ENCODE measurements at regions not wholly inside any gene's neighbourhood (a gene's known extent, or its start where the extent isn't known, plus 50 kb on each side); places are given as distances from the start of the nearest gene placed in this dataset.

DNA sequence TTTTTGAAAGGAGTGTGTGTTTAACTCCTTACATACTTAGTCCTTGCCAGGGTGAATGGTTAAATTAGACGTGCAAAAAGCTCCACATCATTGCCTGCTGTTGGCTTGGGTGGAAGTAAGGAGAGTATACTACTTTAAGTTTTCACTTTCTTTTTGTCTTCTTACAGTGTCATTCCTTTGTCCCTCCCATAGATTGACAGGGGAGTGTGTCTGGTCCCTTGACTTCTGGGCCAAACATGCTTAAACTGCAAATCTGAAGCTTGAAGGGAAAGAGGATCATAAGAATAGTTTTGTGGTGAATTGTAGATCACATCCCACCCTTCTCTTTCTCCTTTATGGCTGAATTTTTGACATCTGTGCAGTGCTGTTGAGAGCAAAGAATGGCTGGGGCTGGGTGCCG, 355.8 kb upstream of the C2CD4B start:
- no peak overlapping the region for H3K4me2 ChIP-seq (ENCODE audit: low read length)
- DNase-seq (ENCODE audit: low read depth) (no peak), FAIRE-seq (no peak)
- H3K27me3 Mint-ChIP-seq (ENCODE audit: low read depth, unreplicated experiment): no peaks in the 10 kb centered on the region
- H3K27ac ChIP-seq (ENCODE audit: low read depth, low read length): no peak overlapping the region
- H4K20me1 ChIP-seq (ENCODE audit: insufficient read depth, low read length): no peaks in the 10 kb centered on the region
- H3K9me3 ChIP-seq (ENCODE audit: insufficient read depth, low read depth, low read length): no peaks in the 10 kb centered on the region
- no peak overlapping the region for H2AFZ ChIP-seq (ENCODE audit: low read depth, low read length)
- H3K27ac Mint-ChIP-seq (ENCODE audit: unreplicated experiment): no peak overlapping the region
- no peaks in the 10 kb centered on the region for H3K27me3 ChIP-seq (ENCODE audit: insufficient read depth, low read length)
- H3K4me3 ChIP-seq (ENCODE audit: insufficient read depth, low read depth, low read length): no peak overlapping the region
- H3K4me3 Mint-ChIP-seq (ENCODE audit: unreplicated experiment): no peak overlapping the region
- H3K9ac ChIP-seq (ENCODE audit: low read length): no peak overlapping the region
- no peaks in the 10 kb centered on the region for H3K36me3 ChIP-seq (ENCODE audit: insufficient read depth, low read length)
- TF ChIP-seq EZH2 (IDR thresholded peaks at IDR 0.05; ENCODE audit: insufficient read depth, low read length): no peak
- TF ChIP-seq, protein P1, sequence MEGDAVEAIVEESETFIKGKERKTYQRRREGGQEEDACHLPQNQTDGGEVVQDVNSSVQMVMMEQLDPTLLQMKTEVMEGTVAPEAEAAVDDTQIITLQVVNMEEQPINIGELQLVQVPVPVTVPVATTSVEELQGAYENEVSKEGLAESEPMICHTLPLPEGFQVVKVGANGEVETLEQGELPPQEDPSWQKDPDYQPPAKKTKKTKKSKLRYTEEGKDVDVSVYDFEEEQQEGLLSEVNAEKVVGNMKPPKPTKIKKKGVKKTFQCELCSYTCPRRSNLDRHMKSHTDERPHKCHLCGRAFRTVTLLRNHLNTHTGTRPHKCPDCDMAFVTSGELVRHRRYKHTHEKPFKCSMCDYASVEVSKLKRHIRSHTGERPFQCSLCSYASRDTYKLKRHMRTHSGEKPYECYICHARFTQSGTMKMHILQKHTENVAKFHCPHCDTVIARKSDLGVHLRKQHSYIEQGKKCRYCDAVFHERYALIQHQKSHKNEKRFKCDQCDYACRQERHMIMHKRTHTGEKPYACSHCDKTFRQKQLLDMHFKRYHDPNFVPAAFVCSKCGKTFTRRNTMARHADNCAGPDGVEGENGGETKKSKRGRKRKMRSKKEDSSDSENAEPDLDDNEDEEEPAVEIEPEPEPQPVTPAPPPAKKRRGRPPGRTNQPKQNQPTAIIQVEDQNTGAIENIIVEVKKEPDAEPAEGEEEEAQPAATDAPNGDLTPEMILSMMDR (IDR thresholded peaks at IDR 0.05; ENCODE audit: insufficient read depth, low read depth, low read length): no peak
- H3K9me3 Mint-ChIP-seq (ENCODE audit: unreplicated experiment): no peaks in the 10 kb centered on the region
- H3K4me1 ChIP-seq (ENCODE audit: insufficient read depth, low read length): no peaks in the 10 kb centered on the region
- peaks cover 19% of the 10 kb centered on the region for H3K4me1 Mint-ChIP-seq (ENCODE audit: low read depth, unreplicated experiment)
- no peaks in the 10 kb centered on the region for H3K79me2 ChIP-seq (ENCODE audit: insufficient read depth, low read length)
- H3K36me3 Mint-ChIP-seq (ENCODE audit: low read depth, unreplicated experiment): no peaks in the 10 kb centered on the region

DNA sequence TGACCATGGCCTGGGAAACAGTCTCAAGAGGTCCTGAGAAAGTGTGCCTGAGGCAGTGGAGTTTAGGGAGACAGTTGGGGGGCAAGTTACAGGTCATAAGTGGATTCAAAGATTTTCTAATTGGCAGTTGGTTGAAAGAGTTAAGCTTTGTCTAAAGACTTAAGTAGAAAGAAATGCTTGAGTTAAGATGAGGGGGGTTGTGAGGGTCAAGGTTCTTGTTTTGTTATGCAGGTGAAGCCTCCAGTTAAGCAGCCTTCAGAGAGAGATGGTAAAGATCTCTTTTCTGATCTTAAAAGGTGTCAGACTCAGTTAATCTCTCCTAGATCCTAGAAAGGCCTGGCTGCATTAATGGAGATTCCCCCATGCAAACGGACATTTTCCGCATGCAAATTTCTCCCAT, 356.3 kb upstream of the C2CD4B start:
- Histone ChIP-seq H4K20me1 (ENCODE audit: insufficient read depth, low read length) (no peaks in the 10 kb centered on the region), H3K27ac (ENCODE audit: low read depth, low read length) (no peak overlapping the region), H3K27me3 (ENCODE audit: insufficient read depth, low read length) (no peaks in the 10 kb centered on the region), H3K4me3 (ENCODE audit: insufficient read depth, low read depth, low read length) (no peak overlapping the region), H3K9ac (ENCODE audit: low read length) (no peak overlapping the region), H3K79me2 (ENCODE audit: insufficient read depth, low read length) (no peaks in the 10 kb centered on the region), H3K9me3 (ENCODE audit: insufficient read depth, low read depth, low read length) (no peaks in the 10 kb centered on the region), H2AFZ (ENCODE audit: low read depth, low read length) (no peak overlapping the region), H3K4me1 (ENCODE audit: insufficient read depth, low read length) (no peaks in the 10 kb centered on the region), H3K4me2 (ENCODE audit: low read length) (no peak overlapping the region), H3K36me3 (ENCODE audit: insufficient read depth, low read length) (no peaks in the 10 kb centered on the region)
- no peaks in the 10 kb centered on the region for H3K27me3 Mint-ChIP-seq (ENCODE audit: low read depth, unreplicated experiment)
- H3K36me3 Mint-ChIP-seq (ENCODE audit: low read depth, unreplicated experiment): no peaks in the 10 kb centered on the region
- TF ChIP-seq EZH2 (IDR thresholded peaks at IDR 0.05; ENCODE audit: insufficient read depth, low read length): no peak
- TF ChIP-seq, protein P1 (IDR thresholded peaks at IDR 0.05; ENCODE audit: insufficient read depth, low read depth, low read length): no peak
- peaks cover 19% of the 10 kb centered on the region for H3K4me1 Mint-ChIP-seq (ENCODE audit: low read depth, unreplicated experiment)
- H3K4me3 Mint-ChIP-seq (ENCODE audit: unreplicated experiment): no peak overlapping the region
- FAIRE-seq (no peak), DNase-seq (ENCODE audit: low read depth) (no peak)
- H3K9me3 Mint-ChIP-seq (ENCODE audit: unreplicated experiment): no peaks in the 10 kb centered on the region
- H3K27ac Mint-ChIP-seq (ENCODE audit: unreplicated experiment): no peak overlapping the region

DNA sequence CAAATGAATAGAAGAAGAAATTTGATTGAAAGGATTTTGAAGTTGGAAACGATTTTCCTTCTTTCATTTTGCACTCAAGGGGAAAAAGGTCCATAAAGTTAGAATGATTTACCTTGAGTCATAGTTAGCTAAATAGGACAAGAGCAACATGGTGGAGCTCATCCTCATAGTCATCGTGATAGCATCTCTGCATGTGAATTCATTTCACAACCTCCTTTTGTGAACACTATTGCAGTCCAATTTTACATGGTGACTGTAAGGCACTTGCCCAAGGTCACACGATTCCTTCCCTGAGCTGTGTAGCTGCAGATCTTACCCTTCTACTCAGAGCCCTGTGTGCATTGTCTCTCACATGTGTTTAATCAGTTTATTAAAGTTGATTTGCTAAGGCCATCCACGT, 359.8 kb upstream of the C2CD4B start:
- Histone ChIP-seq H3K9ac (ENCODE audit: low read length) (no peak overlapping the region), H4K20me1 (ENCODE audit: insufficient read depth, low read length) (no peaks in the 10 kb centered on the region), H3K4me3 (ENCODE audit: insufficient read depth, low read depth, low read length) (no peak overlapping the region), H3K9me3 (ENCODE audit: insufficient read depth, low read depth, low read length) (no peaks in the 10 kb centered on the region), H3K79me2 (ENCODE audit: insufficient read depth, low read length) (no peaks in the 10 kb centered on the region), H2AFZ (ENCODE audit: low read depth, low read length) (no peak overlapping the region), H3K4me1 (ENCODE audit: insufficient read depth, low read length) (no peaks in the 10 kb centered on the region), H3K36me3 (ENCODE audit: insufficient read depth, low read length) (no peaks in the 10 kb centered on the region), H3K27me3 (ENCODE audit: insufficient read depth, low read length) (no peaks in the 10 kb centered on the region), H3K4me2 (ENCODE audit: low read length) (no peak overlapping the region), H3K27ac (ENCODE audit: low read depth, low read length) (no peak overlapping the region)
- FAIRE-seq: no peak
- no peak for TF ChIP-seq EZH2 (IDR thresholded peaks at IDR 0.05; ENCODE audit: insufficient read depth, low read length)
- TF ChIP-seq, protein P1 (IDR thresholded peaks at IDR 0.05; ENCODE audit: insufficient read depth, low read depth, low read length): no peak
- H3K27me3 Mint-ChIP-seq (ENCODE audit: low read depth, unreplicated experiment): no peaks in the 10 kb centered on the region
- H3K4me3 Mint-ChIP-seq (ENCODE audit: unreplicated experiment): no peak overlapping the region
- H3K27ac Mint-ChIP-seq (ENCODE audit: unreplicated experiment): no peak overlapping the region
- no peak for DNase-seq (ENCODE audit: low read depth)
- H3K4me1 Mint-ChIP-seq (ENCODE audit: low read depth, unreplicated experiment): peaks cover 21% of the 10 kb centered on the region
- H3K9me3 Mint-ChIP-seq (ENCODE audit: unreplicated experiment): no peaks in the 10 kb centered on the region
- no peaks in the 10 kb centered on the region for H3K36me3 Mint-ChIP-seq (ENCODE audit: low read depth, unreplicated experiment)
